Bronchial epithelial cell (primary cell): ENCODE measurements at regions not wholly inside any gene's neighbourhood (a gene's known extent, or its start where the extent isn't known, plus 50 kb on each side); places are given as distances from the start of the nearest gene placed in this dataset.

Source experiments
- DNase-seq: peaks from one replicate; pipeline ENCODE4 v3.0.0-alpha.2; 2010; ENCODE audit warnings: low read depth
- FAIRE-seq: peaks from 2 replicates; lab custom pipeline; 2011; peaks lifted over from hg19 to GRCh38; lab: Jason Lieb, UNC
- H3K27me3 ChIP-seq: 2 replicates; pipeline ENCODE4 v1.5.1; 2011; ENCODE audit warnings: low read length; ENCODE audit not compliant: control insufficient read depth, insufficient read depth
- H3K36me3 ChIP-seq: 2 replicates; pipeline ENCODE4 v1.5.1; 2011; ENCODE audit warnings: low read length; ENCODE audit not compliant: control insufficient read depth, insufficient read depth
- H3K4me3 ChIP-seq: 2 replicates; pipeline ENCODE4 v1.5.1; 2011; ENCODE audit warnings: mild to moderate bottlenecking, low read depth, low read length, control low read depth
- CTCF ChIP-seq: IDR thresholded peaks from 2 replicates; pipeline ENCODE4 v1.5.1; 2011; ENCODE audit warnings: mild to moderate bottlenecking, moderate library complexity, low read length, control low read depth, inconsistent platforms; ENCODE audit not compliant: insufficient read depth, severe bottlenecking

- Histone ChIP-seq H3K36me3 (no peaks in the 10 kb centered on the region), H3K27me3 (no peaks in the 10 kb centered on the region), H3K4me3 (no peak overlapping the region)
- FAIRE-seq (no peak), DNase-seq (no peak)
- no peak for TF ChIP-seq CTCF
Observed at GRCh38 chr1:101476541-101476940, 239.7 kb downstream of the S1PR1 start.

- no peak for FAIRE-seq
- no peak for TF ChIP-seq CTCF
- no peaks in the 10 kb centered on the region for H3K36me3 ChIP-seq
- no peaks in the 10 kb centered on the region for H3K27me3 ChIP-seq
- DNase-seq = no peak
- no peak overlapping the region for H3K4me3 ChIP-seq
Observed at GRCh38 chr1:101479945-101480344, 243.1 kb downstream of the S1PR1 start.

DNA sequence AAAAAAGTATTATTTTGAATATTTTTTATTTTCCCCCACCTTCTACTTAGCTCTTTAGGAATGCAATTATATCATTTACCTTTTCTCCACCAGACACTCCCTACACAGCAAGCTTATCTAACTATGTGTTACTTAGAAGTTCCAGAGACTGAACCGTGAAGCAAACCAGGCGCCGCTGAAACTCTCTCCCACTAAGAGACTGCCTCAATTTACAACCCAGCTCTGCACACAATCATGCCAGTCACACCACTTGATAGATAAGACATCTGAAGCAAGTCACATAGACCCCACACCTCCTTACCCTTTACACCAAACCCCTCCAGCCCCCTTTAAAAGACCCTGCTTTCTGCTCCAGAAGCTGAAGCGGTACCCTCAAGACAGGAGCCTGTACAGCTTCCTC, 245.5 kb downstream of the S1PR1 start:
- DNase-seq = no peak
- no peak for TF ChIP-seq CTCF
- Histone ChIP-seq H3K4me3 (no peak overlapping the region), H3K27me3 (no peaks in the 10 kb centered on the region), H3K36me3 (no peaks in the 10 kb centered on the region)
- no peak for FAIRE-seq

DNA sequence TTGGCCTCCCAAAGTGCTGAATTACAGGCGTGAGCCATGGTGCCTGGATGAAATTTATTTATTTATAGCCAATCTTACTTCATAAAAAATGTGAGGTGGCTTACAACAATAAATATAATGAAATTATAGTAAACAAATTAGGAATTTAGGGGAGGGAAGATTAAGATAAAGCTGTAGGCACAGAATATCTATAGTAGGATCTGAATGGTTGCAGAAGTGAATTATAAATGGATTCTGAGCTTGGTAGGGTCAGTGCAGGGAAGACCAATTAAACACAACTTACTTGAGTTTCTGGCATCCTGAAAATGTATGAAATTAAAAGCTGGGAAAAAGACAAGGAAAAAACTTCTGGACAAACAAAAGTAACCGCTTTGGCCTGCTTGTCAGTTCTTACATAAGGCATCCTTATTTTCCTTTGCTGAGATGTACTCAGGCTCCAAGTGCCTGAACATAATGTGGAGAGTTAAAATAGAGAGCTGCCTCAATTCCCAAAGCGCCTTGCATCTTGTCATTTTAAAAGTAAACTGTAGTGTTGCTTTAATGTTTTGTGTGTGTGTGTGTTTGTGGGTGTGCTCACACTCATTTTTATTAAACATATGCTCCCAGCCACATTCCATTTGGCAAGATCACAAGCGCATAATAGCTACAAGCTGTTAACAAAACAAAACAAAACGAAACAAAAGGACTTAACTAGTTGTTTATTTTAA, 247.3 kb downstream of the S1PR1 start:
- Histone ChIP-seq H3K27me3 (no peaks in the 10 kb centered on the region), H3K4me3 (no peak overlapping the region), H3K36me3 (no peaks in the 10 kb centered on the region)
- FAIRE-seq (no peak), DNase-seq (no peak)
- no peak for TF ChIP-seq CTCF

- no peak for TF ChIP-seq CTCF
- no peak overlapping the region for H3K4me3 ChIP-seq
- DNase-seq (no peak), FAIRE-seq (no peak)
- H3K36me3 ChIP-seq = no peaks in the 10 kb centered on the region
- no peaks in the 10 kb centered on the region for H3K27me3 ChIP-seq
Observed at GRCh38 chr1:101484689-101485338, 248.0 kb downstream of the S1PR1 start.
